ENCODE measurements at regions not wholly inside any gene's neighbourhood (a gene's known extent, or its start where the extent isn't known, plus 50 kb on each side); places are given as distances from the start of the nearest gene placed in this dataset.
"Not testable (repeated sequence)": the region's sequence is repeated elsewhere in the genome, so short reads cannot be mapped to it uniquely, and the experiment has no call there.

GRCh38 chr1:198809247-198809646 lies 170.4 kb downstream of the PTPRC start:
- DNase-seq (ENCODE audit: low read depth): no peak

GRCh38 chr1:198811449-198811848 lies 172.6 kb downstream of the PTPRC start:
- DNase-seq (ENCODE audit: low read depth): no peak

- DNase-seq (ENCODE audit: low read depth): no peak
These were observed 184.8 kb downstream of the PTPRC start for GRCh38 chr1:198823626-198824025.

GRCh38 chr1:198825254-198825653 lies 186.4 kb downstream of the PTPRC start:
- no peak for DNase-seq (ENCODE audit: low read depth)

GRCh38 chr1:198829356-198829755 lies 190.5 kb downstream of the PTPRC start:
- DNase-seq (ENCODE audit: low read depth): no peak

GRCh38 chr1:198829944-198830343 lies 191.1 kb downstream of the PTPRC start:
- DNase-seq (ENCODE audit: low read depth): no peak

- no peak for DNase-seq (ENCODE audit: low read depth)
These were observed 191.6 kb downstream of the PTPRC start for GRCh38 chr1:198830412-198830811.

GRCh38 chr1:198833706-198834503 lies 195.1 kb downstream of the PTPRC start:
- DNase-seq (ENCODE audit: low read depth): no peak

GRCh38 chr1:198837278-198838021 lies 198.6 kb downstream of the PTPRC start:
- no peak for DNase-seq (ENCODE audit: low read depth)

- DNase-seq (ENCODE audit: low read depth): no peak
These were observed 199.1 kb downstream of the PTPRC start for GRCh38 chr1:198838022-198838342.

- DNase-seq (ENCODE audit: low read depth): no peak
These were observed 202.6 kb downstream of the PTPRC start for GRCh38 chr1:198841477-198841876.

- DNase-seq (ENCODE audit: low read depth): no peak
These were observed 203.8 kb downstream of the PTPRC start for GRCh38 chr1:198842686-198843085.

GRCh38 chr1:198845271-198845670 lies 206.4 kb downstream of the PTPRC start:
- no peak for DNase-seq (ENCODE audit: low read depth)

- no peak for DNase-seq (ENCODE audit: low read depth)
These were observed 207.0 kb downstream of the PTPRC start for GRCh38 chr1:198845851-198846250.

GRCh38 chr1:198846556-198846955 lies 207.7 kb downstream of the PTPRC start:
- DNase-seq (ENCODE audit: low read depth): no peak

- DNase-seq (ENCODE audit: low read depth): no peak
These were observed 209.4 kb downstream of the PTPRC start for GRCh38 chr1:198848206-198848605.

GRCh38 chr1:198848649-198849048 lies 209.8 kb downstream of the PTPRC start:
- DNase-seq (ENCODE audit: low read depth): no peak

- no peak for DNase-seq (ENCODE audit: low read depth)
These were observed 210.3 kb downstream of the PTPRC start for GRCh38 chr1:198849093-198849492.

GRCh38 chr1:198850196-198850595 lies 211.4 kb downstream of the PTPRC start:
- no peak for DNase-seq (ENCODE audit: low read depth)

- not testable (repeated sequence) for DNase-seq (ENCODE audit: low read depth)
These were observed 212.1 kb downstream of the PTPRC start for GRCh38 chr1:198850966-198851365.

GRCh38 chr1:198856601-198857000 lies 217.8 kb downstream of the PTPRC start:
- DNase-seq (ENCODE audit: low read depth): no peak

GRCh38 chr1:198858033-198858432 lies 219.2 kb downstream of the PTPRC start:
- DNase-seq (ENCODE audit: low read depth): no peak

- DNase-seq (ENCODE audit: low read depth): no peak
These were observed 221.5 kb downstream of the PTPRC start for GRCh38 chr1:198860371-198860770.

- DNase-seq (ENCODE audit: low read depth): no peak
These were observed 222.8 kb downstream of the PTPRC start for GRCh38 chr1:198861636-198862035.

Measured in activated T-cell treated with anti-CD3 and anti-CD28 coated beads for 48 hours (primary cell).